Transverse colon (tissue), 3 donors: ENCODE measurements at regions not wholly inside any gene's neighbourhood (a gene's known extent, or its start where the extent isn't known, plus 50 kb on each side); places are given as distances from the start of the nearest gene placed in this dataset.

Experiments used
- POLR2A ChIP-seq: fragments of 450-650 bp; IDR thresholded peaks from one replicate; pipeline ENCODE4 v1.6.1; 2016; ENCODE audit warnings: antibody characterized with exemption, mild to moderate bottlenecking, moderate library complexity
- TF ChIP-seq, protein P1 (sequence below), 5 experiments: fragments of 200-600 bp in 3 of 5; fragments of 450-650 bp in 2 of 5; sonication (generic) in 3 of 5; IDR thresholded peaks; 1 replicate in 2 of 5; 2 replicates in 3 of 5; pipeline ENCODE4 v1.5.1; 2016 to 2017; ENCODE audit warnings: antibody characterized with exemption in 5 of 5, inconsistent platforms in 3 of 5, mild to moderate bottlenecking in 2 of 5, moderate library complexity in 1 of 5

DNA sequence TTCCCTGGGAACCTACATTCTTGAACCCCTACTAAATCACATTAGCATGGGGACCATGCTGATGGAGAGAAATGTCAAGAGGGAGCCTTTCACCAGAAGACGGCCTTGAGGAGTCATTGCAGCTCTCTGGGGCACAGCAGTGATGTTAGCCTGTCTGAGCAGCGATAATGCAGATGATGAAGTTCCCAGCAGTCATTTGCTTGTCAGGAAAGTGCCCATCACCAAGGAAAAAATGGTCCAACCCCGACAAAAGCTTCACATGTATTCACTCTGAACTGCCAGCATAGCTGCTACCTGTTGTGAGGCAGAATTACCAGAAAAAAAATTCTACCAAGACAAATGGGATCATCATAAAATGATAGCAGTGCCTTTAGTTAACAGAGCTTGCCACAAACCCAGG, 238.4 kb upstream of the UMPS start:
- TF ChIP-seq POLR2A = no peak
- TF ChIP-seq, protein P1, sequence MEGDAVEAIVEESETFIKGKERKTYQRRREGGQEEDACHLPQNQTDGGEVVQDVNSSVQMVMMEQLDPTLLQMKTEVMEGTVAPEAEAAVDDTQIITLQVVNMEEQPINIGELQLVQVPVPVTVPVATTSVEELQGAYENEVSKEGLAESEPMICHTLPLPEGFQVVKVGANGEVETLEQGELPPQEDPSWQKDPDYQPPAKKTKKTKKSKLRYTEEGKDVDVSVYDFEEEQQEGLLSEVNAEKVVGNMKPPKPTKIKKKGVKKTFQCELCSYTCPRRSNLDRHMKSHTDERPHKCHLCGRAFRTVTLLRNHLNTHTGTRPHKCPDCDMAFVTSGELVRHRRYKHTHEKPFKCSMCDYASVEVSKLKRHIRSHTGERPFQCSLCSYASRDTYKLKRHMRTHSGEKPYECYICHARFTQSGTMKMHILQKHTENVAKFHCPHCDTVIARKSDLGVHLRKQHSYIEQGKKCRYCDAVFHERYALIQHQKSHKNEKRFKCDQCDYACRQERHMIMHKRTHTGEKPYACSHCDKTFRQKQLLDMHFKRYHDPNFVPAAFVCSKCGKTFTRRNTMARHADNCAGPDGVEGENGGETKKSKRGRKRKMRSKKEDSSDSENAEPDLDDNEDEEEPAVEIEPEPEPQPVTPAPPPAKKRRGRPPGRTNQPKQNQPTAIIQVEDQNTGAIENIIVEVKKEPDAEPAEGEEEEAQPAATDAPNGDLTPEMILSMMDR (IDR thresholded peaks at IDR 0.05) = no peak
